K562 (cell line): ENCODE measurements at regions not wholly inside any gene's neighbourhood (a gene's known extent, or its start where the extent isn't known, plus 50 kb on each side); places are given as distances from the start of the nearest gene placed in this dataset.

Source experiments
- CBX1 ChIP-seq: sonication (generic); IDR thresholded peaks from 2 replicates; pipeline ENCODE4 v1.6.1; 2016; ENCODE audit warnings: antibody characterized with exemption, low read depth, mild to moderate bottlenecking
- ELF1 ChIP-seq: fragments of 200-800 bp; sonication (Bioruptor generic); IDR thresholded peaks from 2 replicates; pipeline ENCODE4 v1.6.1; 2016; ENCODE audit warnings: missing genetic modification characterization, missing compliant biosample characterization
- FOXJ2 ChIP-seq: fragments of 200-800 bp; sonication (Bioruptor generic); IDR thresholded peaks from 2 replicates; pipeline ENCODE4 v1.6.1; 2016; ENCODE audit warnings: missing genetic modification characterization, missing compliant biosample characterization
- ILK ChIP-seq: fragments of 450-650 bp; IDR thresholded peaks from 2 replicates; pipeline ENCODE4 v1.6.1; 2016; ENCODE audit warnings: missing genetic modification characterization, low read depth, mild to moderate bottlenecking, missing compliant biosample characterization, moderate library complexity, borderline replicate concordance
- JUND ChIP-seq, 2 experiments: IDR thresholded peaks; 2 replicates in 1 of 2; 3 replicates in 1 of 2; pipeline ENCODE4 v1.6.1; 2011; ENCODE audit warnings: borderline replicate concordance in 2 of 2, low read depth in 2 of 2, low read length in 2 of 2, improper control_type of control experiment in 1 of 2, missing biosample characterization in 1 of 2, missing genetic modification characterization in 1 of 2, missing genetic modification reagents in 1 of 2
- MYNN ChIP-seq, 2 experiments: sonication (generic); formaldehyde crosslinking in 1 of 2; IDR thresholded peaks; 2 replicates each; pipeline versions ENCODE4 v1.5.0 to v1.6.1; 2016 to 2020; ENCODE audit warnings: antibody characterized with exemption in 1 of 2, missing genetic modification reagents in 1 of 2
- NCOR1 ChIP-seq: fragments of 450-650 bp; IDR thresholded peaks from 2 replicates; pipeline ENCODE4 v1.6.1; 2016; ENCODE audit warnings: mild to moderate bottlenecking, moderate library complexity
- RBBP5 ChIP-seq: fragments of 200-600 bp; sonication (generic); IDR thresholded peaks from 2 replicates; pipeline ENCODE4 v1.6.1; 2012; ENCODE audit warnings: borderline replicate concordance, mild to moderate bottlenecking, low read length, control low read depth, inconsistent platforms; ENCODE audit not compliant: insufficient read depth, poor library complexity, severe bottlenecking
- SNIP1 ChIP-seq: fragments of 450-650 bp; IDR thresholded peaks from 2 replicates; pipeline ENCODE4 v1.7.1; 2017; ENCODE audit warnings: low read depth, mild to moderate bottlenecking
- STAG1 ChIP-seq: sonication (generic); formaldehyde crosslinking; IDR thresholded peaks from 2 replicates; pipeline ENCODE4 v1.5.0; 2020; ENCODE audit warnings: missing genetic modification reagents, borderline replicate concordance
- TAF7 ChIP-seq: fragments of 450-650 bp; IDR thresholded peaks from 2 replicates; pipeline ENCODE4 v1.6.1; 2016; ENCODE audit warnings: missing genetic modification characterization, missing compliant biosample characterization
- TEAD1 ChIP-seq, 2 experiments: fragments of 450-650 bp in 1 of 2; sonication (generic) in 1 of 2; formaldehyde crosslinking; IDR thresholded peaks; 2 replicates each; pipeline versions ENCODE4 v1.4.0 to v1.8.0; 2020 to 2022; ENCODE audit warnings: mild to moderate bottlenecking in 2 of 2, missing genetic modification reagents in 1 of 2
- TFAM ChIP-seq: fragments of 250-450 bp; sonication (Bioruptor Pico); conservative IDR thresholded peaks from 2 replicates; pipeline ENCODE4 v1.5.0; 2021; ENCODE audit warnings: mild to moderate bottlenecking, moderate library complexity
- ZFP91 ChIP-seq: sonication (generic); formaldehyde crosslinking; IDR thresholded peaks from 2 replicates; pipeline ENCODE4 v1.8.0; 2022; ENCODE audit warnings: mild to moderate bottlenecking, missing genetic modification reagents
- ZNF384 ChIP-seq: IDR thresholded peaks from 2 replicates; pipeline ENCODE4 v1.6.1; 2012; ENCODE audit warnings: low read depth, low read length, improper control_type of control experiment
- ZNF699 ChIP-seq: fragments of 250-450 bp; sonication (Bioruptor Pico); IDR thresholded peaks from 2 replicates; pipeline ENCODE4 v1.8.0; 2021; ENCODE audit warnings: mild to moderate bottlenecking, moderate library complexity; ENCODE audit not compliant: insufficient replicate concordance
- TF ChIP-seq, protein P1 (sequence below), 2 experiments: fragments of 450-650 bp; IDR thresholded peaks; 2 replicates each; pipeline ENCODE4 v1.6.1; 2016; ENCODE audit warnings: mild to moderate bottlenecking in 2 of 2, borderline replicate concordance in 1 of 2, low read depth in 1 of 2, moderate library complexity in 1 of 2

DNA sequence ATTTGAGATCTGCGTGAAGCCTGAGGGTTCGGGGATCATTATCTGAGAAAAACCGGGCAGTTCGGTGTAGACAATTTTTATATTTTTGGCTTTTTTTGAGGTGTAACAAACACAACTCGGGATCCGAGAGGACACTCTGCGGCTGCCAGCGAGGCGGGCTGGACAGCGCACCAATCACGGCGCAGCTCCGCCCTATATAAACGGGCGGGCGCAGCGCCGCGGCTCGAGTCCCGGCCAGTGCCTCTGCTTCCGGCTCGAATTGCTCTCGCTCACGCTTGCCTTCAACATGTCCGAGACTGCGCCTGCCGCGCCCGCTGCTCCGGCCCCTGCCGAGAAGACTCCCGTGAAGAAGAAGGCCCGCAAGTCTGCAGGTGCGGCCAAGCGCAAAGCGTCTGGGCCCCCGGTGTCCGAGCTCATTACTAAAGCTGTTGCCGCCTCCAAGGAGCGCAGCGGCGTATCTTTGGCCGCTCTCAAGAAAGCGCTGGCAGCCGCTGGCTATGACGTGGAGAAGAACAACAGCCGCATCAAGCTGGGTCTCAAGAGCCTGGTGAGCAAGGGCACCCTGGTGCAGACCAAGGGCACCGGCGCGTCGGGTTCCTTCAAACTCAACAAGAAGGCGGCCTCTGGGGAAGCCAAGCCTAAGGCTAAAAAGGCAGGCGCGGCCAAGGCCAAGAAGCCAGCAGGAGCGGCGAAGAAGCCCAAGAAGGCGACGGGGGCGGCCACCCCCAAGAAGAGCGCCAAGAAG, 69.0 kb downstream of the HFE start (continued):
- TF ChIP-seq, protein P1, sequence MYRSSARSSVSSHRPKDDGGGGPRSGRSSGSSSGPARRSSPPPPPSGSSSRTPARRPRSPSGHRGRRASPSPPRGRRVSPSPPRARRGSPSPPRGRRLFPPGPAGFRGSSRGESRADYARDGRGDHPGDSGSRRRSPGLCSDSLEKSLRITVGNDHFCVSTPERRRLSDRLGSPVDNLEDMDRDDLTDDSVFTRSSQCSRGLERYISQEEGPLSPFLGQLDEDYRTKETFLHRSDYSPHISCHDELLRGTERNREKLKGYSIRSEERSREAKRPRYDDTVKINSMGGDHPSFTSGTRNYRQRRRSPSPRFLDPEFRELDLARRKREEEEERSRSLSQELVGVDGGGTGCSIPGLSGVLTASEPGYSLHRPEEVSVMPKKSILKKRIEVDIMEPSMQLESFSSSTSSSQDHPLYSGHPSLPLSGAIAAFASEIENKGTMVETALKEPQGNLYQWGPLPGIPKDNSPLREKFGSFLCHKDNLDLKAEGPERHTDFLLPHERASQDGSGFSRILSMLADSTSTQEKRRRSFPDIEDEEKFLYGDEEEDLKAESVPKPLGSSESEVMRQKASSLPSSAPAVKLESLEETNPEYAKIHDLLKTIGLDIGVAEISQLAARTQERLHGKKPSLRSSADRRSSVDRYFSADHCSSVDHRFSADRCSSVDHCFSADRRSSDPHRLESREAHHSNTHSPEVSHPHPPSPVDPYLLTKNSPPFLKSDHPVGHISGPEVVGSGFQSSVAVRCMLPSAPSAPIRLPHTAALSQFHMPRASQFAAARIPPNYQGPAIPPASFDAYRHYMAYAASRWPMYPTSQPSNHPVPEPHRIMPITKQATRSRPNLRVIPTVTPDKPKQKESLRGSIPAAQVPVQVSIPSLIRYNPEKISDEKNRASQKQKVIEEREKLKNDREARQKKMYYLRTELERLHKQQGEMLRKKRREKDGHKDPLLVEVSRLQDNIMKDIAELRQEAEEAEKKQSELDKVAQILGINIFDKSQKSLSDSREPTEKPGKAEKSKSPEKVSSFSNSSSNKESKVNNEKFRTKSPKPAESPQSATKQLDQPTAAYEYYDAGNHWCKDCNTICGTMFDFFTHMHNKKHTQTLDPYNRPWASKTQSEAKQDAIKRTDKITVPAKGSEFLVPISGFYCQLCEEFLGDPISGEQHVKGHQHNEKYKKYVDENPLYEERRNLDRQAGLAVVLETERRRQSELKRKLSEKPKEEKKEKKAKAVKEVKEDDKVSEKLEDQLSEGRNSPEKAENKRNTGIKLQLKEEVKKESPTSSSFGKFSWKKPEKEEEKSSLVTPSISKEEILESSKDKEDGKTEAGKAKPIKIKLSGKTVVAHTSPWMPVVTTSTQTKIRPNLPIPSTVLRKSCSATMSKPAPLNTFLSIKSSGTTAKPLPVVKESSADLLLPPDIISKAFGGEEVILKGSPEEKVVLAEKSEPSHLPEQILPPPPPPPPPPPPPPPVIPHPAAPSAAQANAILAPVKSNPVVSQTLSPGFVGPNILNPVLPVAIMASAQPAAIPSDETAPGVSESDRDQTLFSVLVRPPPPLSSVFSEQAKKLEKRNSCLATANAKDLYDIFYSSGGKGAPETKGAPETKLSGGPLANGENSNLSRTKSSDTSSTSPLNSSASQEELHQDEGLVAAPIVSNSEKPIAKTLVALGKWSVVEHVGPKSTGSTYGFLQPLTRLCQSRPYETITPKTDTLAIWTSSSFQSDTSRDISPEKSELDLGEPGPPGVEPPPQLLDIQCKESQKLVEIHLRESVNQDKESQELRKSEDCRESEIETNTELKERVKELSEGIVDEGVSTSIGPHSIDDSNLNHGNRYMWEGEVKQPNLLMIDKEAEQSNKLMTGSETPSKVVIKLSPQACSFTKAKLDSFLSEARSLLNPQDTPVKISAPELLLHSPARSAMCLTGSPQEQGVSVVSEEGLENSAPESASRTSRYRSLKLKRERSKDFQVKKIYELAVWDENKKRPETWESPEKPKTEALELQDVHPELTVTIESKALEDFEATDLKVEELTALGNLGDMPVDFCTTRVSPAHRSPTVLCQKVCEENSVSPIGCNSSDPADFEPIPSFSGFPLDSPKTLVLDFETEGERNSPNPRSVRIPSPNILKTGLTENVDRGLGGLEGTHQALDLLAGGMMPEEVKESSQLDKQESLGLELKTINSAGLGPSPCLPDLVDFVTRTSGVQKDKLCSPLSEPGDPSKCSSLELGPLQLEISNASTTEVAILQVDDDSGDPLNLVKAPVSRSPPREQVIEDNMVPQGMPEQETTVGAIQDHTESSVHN (IDR thresholded peaks at IDR 0.05; ENCODE audit: borderline replicate concordance in 1 of 2, low read depth in 1 of 2), result no peak
- TF ChIP-seq ZFP91 (CRISPR knock-in tag) (peak; percentile 35; the same call in 1 of the 2 replicates), CBX1 (peak; percentile 99), ELF1 (tag) (peak; percentile 69; the same call in 1 of the 2 replicates), TFAM (CRISPR knock-in tag) (no peak), SNIP1 (no peak), RBBP5 (peak; percentile 79), ILK (tag) (no peak), FOXJ2 (tag) (no peak; the same call in none of the 2 replicates), STAG1 (no peak), NCOR1 (peak; percentile 81), TAF7 (tag) (peak; percentile 84), JUND (IDR thresholded peaks at IDR 0.05; ENCODE audit: borderline replicate concordance, low read depth, low read length) (peak; percentile 49), JUND (tag; IDR thresholded peaks at IDR 0.05; ENCODE audit: borderline replicate concordance, low read depth, low read length) (no peak; the same call in 2 of the 3 replicates), ZNF384 (no peak; the same call in 1 of the 2 replicates), TEAD1 (CRISPR knock-in tag; IDR thresholded peaks at IDR 0.05) (peak; percentile 75 to 92), MYNN (IDR thresholded peaks at IDR 0.05) (peak; percentile 39; the same call in 1 of the 2 replicates), MYNN (CRISPR knock-in tag; IDR thresholded peaks at IDR 0.05) (no peak), ZNF699 (CRISPR knock-in tag) (no peak)
